ENCODE measurements at regions not wholly inside any gene's neighbourhood (a gene's known extent, or its start where the extent isn't known, plus 50 kb on each side); places are given as distances from the start of the nearest gene placed in this dataset.

DNA sequence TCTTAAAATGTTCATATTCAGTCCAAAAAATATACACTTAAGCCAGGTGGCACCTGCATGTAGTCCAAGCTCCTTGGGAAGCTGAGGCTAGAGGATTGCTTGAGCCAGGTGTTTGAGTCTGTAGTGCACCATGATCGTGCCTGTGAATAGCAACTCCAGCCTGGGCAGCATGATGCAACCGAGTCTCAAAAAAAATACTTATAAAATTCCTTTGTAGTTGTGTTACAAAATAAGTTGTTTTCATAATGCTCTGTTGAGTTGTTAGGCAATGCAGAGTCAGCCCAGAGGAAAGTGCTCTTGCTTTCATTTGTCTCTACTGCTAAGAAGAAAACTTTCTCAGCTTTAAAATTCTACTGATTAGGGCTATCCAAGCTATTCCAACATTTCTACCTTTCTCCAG is 442.8 kb upstream of the ARRDC4 start:
- TF ChIP-seq, protein P1, sequence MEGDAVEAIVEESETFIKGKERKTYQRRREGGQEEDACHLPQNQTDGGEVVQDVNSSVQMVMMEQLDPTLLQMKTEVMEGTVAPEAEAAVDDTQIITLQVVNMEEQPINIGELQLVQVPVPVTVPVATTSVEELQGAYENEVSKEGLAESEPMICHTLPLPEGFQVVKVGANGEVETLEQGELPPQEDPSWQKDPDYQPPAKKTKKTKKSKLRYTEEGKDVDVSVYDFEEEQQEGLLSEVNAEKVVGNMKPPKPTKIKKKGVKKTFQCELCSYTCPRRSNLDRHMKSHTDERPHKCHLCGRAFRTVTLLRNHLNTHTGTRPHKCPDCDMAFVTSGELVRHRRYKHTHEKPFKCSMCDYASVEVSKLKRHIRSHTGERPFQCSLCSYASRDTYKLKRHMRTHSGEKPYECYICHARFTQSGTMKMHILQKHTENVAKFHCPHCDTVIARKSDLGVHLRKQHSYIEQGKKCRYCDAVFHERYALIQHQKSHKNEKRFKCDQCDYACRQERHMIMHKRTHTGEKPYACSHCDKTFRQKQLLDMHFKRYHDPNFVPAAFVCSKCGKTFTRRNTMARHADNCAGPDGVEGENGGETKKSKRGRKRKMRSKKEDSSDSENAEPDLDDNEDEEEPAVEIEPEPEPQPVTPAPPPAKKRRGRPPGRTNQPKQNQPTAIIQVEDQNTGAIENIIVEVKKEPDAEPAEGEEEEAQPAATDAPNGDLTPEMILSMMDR (IDR thresholded peaks at IDR 0.05) = no peak
- TF ChIP-seq POLR2A (IDR thresholded peaks at IDR 0.05) = no peak
- TF ChIP-seq EP300 (IDR thresholded peaks at IDR 0.05) = no peak

All from tibial nerve (tissue), 4 donors.